Testis (tissue), 2 donors: ENCODE measurements at regions not wholly inside any gene's neighbourhood (a gene's known extent, or its start where the extent isn't known, plus 50 kb on each side); places are given as distances from the start of the nearest gene placed in this dataset.

ENCODE experiments used
- CTCF ChIP-seq, 3 experiments: fragments of 450-650 bp in 2 of 3; fragments of 200-600 bp in 1 of 3; sonication (generic) in 1 of 3; IDR thresholded peaks; one replicate each; pipeline ENCODE4 v1.5.1; 2016 to 2019; ENCODE audit warnings: antibody characterized with exemption in 3 of 3, mild to moderate bottlenecking in 2 of 3, moderate library complexity in 1 of 3
- POLR2A ChIP-seq: fragments of 450-650 bp; IDR thresholded peaks from one replicate; pipeline ENCODE4 v1.6.1; 2017; ENCODE audit warnings: antibody characterized with exemption, mild to moderate bottlenecking, moderate library complexity

DNA sequence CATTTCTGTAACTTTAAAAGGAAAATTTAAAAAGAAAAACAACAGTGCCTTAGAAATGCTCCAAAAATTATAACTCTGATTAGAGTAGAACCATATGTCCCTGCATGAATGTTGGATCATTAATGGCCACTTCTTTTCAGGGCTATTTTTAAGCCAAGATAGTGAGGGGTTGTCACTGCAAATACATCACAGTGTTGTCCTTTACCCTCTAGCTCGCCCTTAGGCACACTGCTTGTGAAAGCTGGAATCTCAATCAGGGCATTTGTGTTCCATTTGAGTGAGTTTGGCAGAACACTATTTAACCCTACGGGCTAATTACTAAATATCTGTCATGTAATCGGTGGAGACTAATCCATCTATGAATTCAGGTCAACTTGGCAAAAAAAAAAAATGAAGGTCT is 212.2 kb downstream of the NHLRC3 start:
- TF ChIP-seq CTCF (IDR thresholded peaks at IDR 0.05): no peak
- TF ChIP-seq POLR2A: no peak
